Stomach (tissue), 8 donors: ENCODE measurements at regions not wholly inside any gene's neighbourhood (a gene's known extent, or its start where the extent isn't known, plus 50 kb on each side); places are given as distances from the start of the nearest gene placed in this dataset.

Experiments used
- DNase-seq, 2 donors: peaks; one replicate each; pipeline versions ENCODE4 v3.0.0 to v3.0.0-alpha.2; 2013 to 2019
- H3K27ac ChIP-seq, 5 donors: fragments of 200-600 bp in 4 of 5; sonication (generic) in 4 of 5; one replicate each; pipeline ENCODE4 v1.5.1; 2013 to 2019; ENCODE audit warnings: mild to moderate bottlenecking in 1 of 5, moderate library complexity in 1 of 5
- H3K27me3 ChIP-seq, 3 donors: fragments of 200-600 bp; sonication (generic); one replicate each; pipeline ENCODE4 v1.5.1; 2017 to 2019; ENCODE audit warnings: mixed run types in 1 of 3
- H3K36me3 ChIP-seq, 4 donors: fragments of 200-600 bp; sonication (generic); 1 replicate in 3 of 4; 2 replicates in 1 of 4; pipeline ENCODE4 v1.5.1; 2016 to 2019
- H3K4me1 ChIP-seq, 4 donors: fragments of 200-600 bp; sonication (generic); one replicate each; pipeline ENCODE4 v1.5.1; 2016 to 2019
- H3K4me3 ChIP-seq, 4 donors: fragments of 200-600 bp; sonication (generic) in 3 of 4; one replicate each; pipeline ENCODE4 v1.5.1; 2016 to 2019; ENCODE audit warnings: mild to moderate bottlenecking in 1 of 4
- H3K9me3 ChIP-seq, 4 donors: fragments of 200-600 bp; sonication (generic); one replicate each; pipeline ENCODE4 v1.5.1; 2016 to 2019
- CTCF ChIP-seq, 7 experiments: fragments of 450-650 bp in 4 of 7; fragments of 200-600 bp in 3 of 7; sonication (generic) in 3 of 7; IDR thresholded peaks; one replicate each; pipeline ENCODE4 v1.5.1; 2016 to 2019; ENCODE audit warnings: antibody characterized with exemption in 7 of 7, control low read depth in 2 of 7, mild to moderate bottlenecking in 1 of 7
- EP300 ChIP-seq: sonication (generic); formaldehyde crosslinking; IDR thresholded peaks from one replicate; pipeline ENCODE4 v1.6.1; 2017; ENCODE audit warnings: antibody characterized with exemption
- POLR2A ChIP-seq, 4 donors: fragments of 450-650 bp; IDR thresholded peaks; one replicate each; pipeline ENCODE4 v1.6.1; 2016; ENCODE audit warnings: antibody characterized with exemption in 4 of 4, control low read depth in 2 of 4, mild to moderate bottlenecking in 1 of 4, moderate library complexity in 1 of 4
- POLR2AphosphoS5 ChIP-seq, 3 donors: sonication (generic); formaldehyde crosslinking; IDR thresholded peaks; one replicate each; pipeline ENCODE4 v1.6.1; 2016; ENCODE audit warnings: antibody characterized with exemption in 3 of 3
- WGBS, 5 donors: extraction: QIAGEN DNeasy Blood & Tissue Kit in 3 of 5; methylation state at CpG; one replicate each; pipeline versions ENCODE4 v1.1.5 to v1.1.7; 2013 to 2018; 5-methylcytosine and 5-hydroxymethylcytosine counted together
- intact Hi-C: fragments of 100-400 bp; cut with DNase I; formaldehyde crosslinking; loops from one replicate; pipeline ENCODE4 v1.15.1; 2023; ENCODE audit warnings: low total_unique reads
- donor health status: healthy with polysubstance abuse.
- donor health status: Bipolar disorder and iron deficiency.
- donor health status: healthy.

- H3K4me1 ChIP-seq = peaks cover 17 to 36% (median 25%) of the 10 kb centered on the region in 4 donors
- 51 to 67% (median 61%) methylated on average over 4 of the region's 4 CpGs for WGBS, 5 donors
- intact Hi-C loops = loop anchor here (2.0 kb wide), 1 partner anchor 160 kb away; no protein-coding TSS in a partner anchor
- H3K9me3 ChIP-seq = no peaks in the 10 kb centered on the region
- DNase-seq = no peak
- TF ChIP-seq EP300 (no peak), POLR2A (IDR thresholded peaks at IDR 0.05) (no peak), POLR2AphosphoS5 (IDR thresholded peaks at IDR 0.05) (no peak), CTCF (IDR thresholded peaks at IDR 0.05) (no peak)
- H3K36me3 ChIP-seq = no peaks in the 10 kb centered on the region
- H3K27me3 ChIP-seq = peaks cover 0 to 9% (median 0%) of the 10 kb centered on the region in 3 donors
- H3K27ac ChIP-seq = no peak overlapping the region
- H3K4me3 ChIP-seq = no peak overlapping the region
These were observed 99.8 kb downstream of the EBNA1BP2 start for GRCh38 chr1:43072314-43072713.

GRCh38 chr1:43071241-43071640, 100.8 kb downstream of the EBNA1BP2 start:
- H3K27ac ChIP-seq = no peak overlapping the region
- no peak for DNase-seq
- WGBS, 5 donors = 73 to 100% (median 89%) methylated on average over 2 of the region's 2 CpGs
- no peak for TF ChIP-seq EP300
- TF ChIP-seq CTCF (IDR thresholded peaks at IDR 0.05) = no peak
- TF ChIP-seq POLR2AphosphoS5 (IDR thresholded peaks at IDR 0.05) = no peak
- no peak for TF ChIP-seq POLR2A (IDR thresholded peaks at IDR 0.05)
- no peak overlapping the region for H3K4me3 ChIP-seq
- intact Hi-C loops = no loop called here
- H3K9me3 ChIP-seq = no peaks in the 10 kb centered on the region
- H3K36me3 ChIP-seq = no peaks in the 10 kb centered on the region
- H3K27me3 ChIP-seq = peaks cover 0 to 9% (median 0%) of the 10 kb centered on the region in 3 donors
- peaks cover 17 to 36% (median 25%) of the 10 kb centered on the region in 4 donors for H3K4me1 ChIP-seq

- intact Hi-C loops = loop anchor here (10.0 kb wide), 1 partner anchor 135 kb away; no protein-coding TSS in a partner anchor
- peaks cover 0 to 9% (median 0%) of the 10 kb centered on the region in 3 donors for H3K27me3 ChIP-seq
- H3K4me3 ChIP-seq = no peak overlapping the region
- peak in 1 of 2 donors; percentile 73 for DNase-seq
- peak overlapping the region in 1 of 5 donors; percentile 23 for H3K27ac ChIP-seq
- H3K36me3 ChIP-seq = no peaks in the 10 kb centered on the region
- TF ChIP-seq CTCF (IDR thresholded peaks at IDR 0.05) (no peak), POLR2AphosphoS5 (IDR thresholded peaks at IDR 0.05) (no peak), POLR2A (IDR thresholded peaks at IDR 0.05) (no peak), EP300 (no peak)
- peaks cover 17 to 36% (median 25%) of the 10 kb centered on the region in 4 donors for H3K4me1 ChIP-seq
- no peaks in the 10 kb centered on the region for H3K9me3 ChIP-seq
- 61 to 75% (median 69%) methylated on average over 10 to 12 of the region's 12 CpGs for WGBS, 5 donors
These were observed 102.5 kb downstream of the EBNA1BP2 start for GRCh38 chr1:43069461-43070050.

- Histone ChIP-seq H3K9me3 (no peaks in the 10 kb centered on the region), H3K36me3 (no peaks in the 10 kb centered on the region), H3K4me1 (peaks cover 17 to 36% (median 25%) of the 10 kb centered on the region in 4 donors), H3K4me3 (peak overlapping the region in 1 of 4 donors; percentile 52), H3K27me3 (peaks cover 0 to 9% (median 0%) of the 10 kb centered on the region in 3 donors), H3K27ac (peak overlapping the region in 1 of 5 donors; percentile 67)
- 86 to 98% (median 94%) methylated on average over 5 to 6 of the region's 6 CpGs for WGBS, 5 donors
- no peak for DNase-seq
- intact Hi-C loops = loop anchor here (10.0 kb wide), 1 partner anchor 134 kb away; no protein-coding TSS in a partner anchor
- no peak for TF ChIP-seq POLR2AphosphoS5 (IDR thresholded peaks at IDR 0.05)
- no peak for TF ChIP-seq EP300
- no peak for TF ChIP-seq POLR2A (IDR thresholded peaks at IDR 0.05)
- TF ChIP-seq CTCF (IDR thresholded peaks at IDR 0.05) = no peak
These were observed 103.2 kb downstream of the EBNA1BP2 start for GRCh38 chr1:43068911-43069310.
